ENCODE measurements at regions not wholly inside any gene's neighbourhood (a gene's known extent, or its start where the extent isn't known, plus 50 kb on each side); places are given as distances from the start of the nearest gene placed in this dataset.
A peak's percentile ranks its signal among the peaks of the same experiment; 100 is the strongest.

GRCh38 chr1:239189998-239190512 lies 196.3 kb upstream of the CHRM3 start:
- no peak for ATAC-seq
- no peak for TF ChIP-seq ZFP3 (CRISPR knock-in tag; IDR thresholded peaks at IDR 0.05)
- TF ChIP-seq ZC3H10 (CRISPR knock-in tag; IDR thresholded peaks at IDR 0.05), result no peak
- no peak for TF ChIP-seq SNAI2 (CRISPR knock-in tag; IDR thresholded peaks at IDR 0.05)
- TF ChIP-seq CSDC2 (CRISPR knock-in tag; IDR thresholded peaks at IDR 0.05), result no peak
- no peak for TF ChIP-seq TOX (CRISPR knock-in tag; IDR thresholded peaks at IDR 0.05; ENCODE audit: borderline replicate concordance)
- no peak for TF ChIP-seq ESRRG (CRISPR knock-in tag; IDR thresholded peaks at IDR 0.05)
- no peak for TF ChIP-seq OSR1 (CRISPR knock-in tag; IDR thresholded peaks at IDR 0.05)
- TF ChIP-seq GLIS3 (CRISPR knock-in tag; IDR thresholded peaks at IDR 0.05), result no peak
- no peak for TF ChIP-seq ZFP30 (CRISPR knock-in tag; IDR thresholded peaks at IDR 0.05)
- TF ChIP-seq ZNF565 (CRISPR knock-in tag; conservative IDR thresholded peaks at IDR 0.05; ENCODE audit: low read depth), result no peak
- no peak for TF ChIP-seq ISL1 (CRISPR knock-in tag; IDR thresholded peaks at IDR 0.05)
- no peak for TF ChIP-seq ZNF70 (CRISPR knock-in tag; IDR thresholded peaks at IDR 0.05)
- no peak for TF ChIP-seq BACH2 (CRISPR knock-in tag; IDR thresholded peaks at IDR 0.05; ENCODE audit: borderline replicate concordance)
- TF ChIP-seq RARB (CRISPR knock-in tag; IDR thresholded peaks at IDR 0.05), result no peak

DNA sequence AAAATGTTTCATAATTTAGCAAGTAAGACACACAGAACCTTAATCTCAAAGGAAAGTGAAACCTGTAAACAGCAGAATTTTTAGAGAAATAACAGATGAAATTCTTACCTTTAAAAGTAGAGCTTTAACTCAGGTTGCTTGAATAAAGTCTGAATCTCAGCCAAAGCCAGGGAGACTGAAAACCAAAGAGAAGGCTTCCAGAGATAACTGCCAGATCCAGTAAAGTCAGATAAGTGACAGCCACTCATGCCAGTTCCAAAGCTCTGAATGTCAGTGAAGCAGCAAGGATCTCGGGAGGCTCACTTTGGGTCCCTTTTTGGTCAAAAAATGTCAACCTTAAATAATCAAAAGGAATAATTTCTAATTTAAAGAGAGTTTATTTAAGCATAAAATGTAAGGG lies 199.9 kb upstream of the CHRM3 start:
- TF ChIP-seq, protein P1, sequence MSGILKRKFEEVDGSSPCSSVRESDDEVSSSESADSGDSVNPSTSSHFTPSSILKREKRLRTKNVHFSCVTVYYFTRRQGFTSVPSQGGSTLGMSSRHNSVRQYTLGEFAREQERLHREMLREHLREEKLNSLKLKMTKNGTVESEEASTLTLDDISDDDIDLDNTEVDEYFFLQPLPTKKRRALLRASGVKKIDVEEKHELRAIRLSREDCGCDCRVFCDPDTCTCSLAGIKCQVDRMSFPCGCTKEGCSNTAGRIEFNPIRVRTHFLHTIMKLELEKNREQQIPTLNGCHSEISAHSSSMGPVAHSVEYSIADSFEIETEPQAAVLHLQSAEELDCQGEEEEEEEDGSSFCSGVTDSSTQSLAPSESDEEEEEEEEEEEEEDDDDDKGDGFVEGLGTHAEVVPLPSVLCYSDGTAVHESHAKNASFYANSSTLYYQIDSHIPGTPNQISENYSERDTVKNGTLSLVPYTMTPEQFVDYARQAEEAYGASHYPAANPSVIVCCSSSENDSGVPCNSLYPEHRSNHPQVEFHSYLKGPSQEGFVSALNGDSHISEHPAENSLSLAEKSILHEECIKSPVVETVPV (CRISPR knock-in tag; IDR thresholded peaks at IDR 0.05), result no peak
- TF ChIP-seq ISL1 (CRISPR knock-in tag; IDR thresholded peaks at IDR 0.05) (no peak), PATZ1 (CRISPR knock-in tag; IDR thresholded peaks at IDR 0.05; ENCODE audit: borderline replicate concordance) (no peak), CREB5 (CRISPR knock-in tag; IDR thresholded peaks at IDR 0.05; ENCODE audit: low read depth) (no peak), ZFP3 (CRISPR knock-in tag; IDR thresholded peaks at IDR 0.05) (no peak), BACH2 (CRISPR knock-in tag; IDR thresholded peaks at IDR 0.05; ENCODE audit: borderline replicate concordance) (no peak), GLIS3 (CRISPR knock-in tag; IDR thresholded peaks at IDR 0.05) (no peak), ZNF565 (CRISPR knock-in tag; conservative IDR thresholded peaks at IDR 0.05; ENCODE audit: low read depth) (no peak), SNAI2 (CRISPR knock-in tag; IDR thresholded peaks at IDR 0.05) (no peak)
- TF ChIP-seq, protein P2, sequence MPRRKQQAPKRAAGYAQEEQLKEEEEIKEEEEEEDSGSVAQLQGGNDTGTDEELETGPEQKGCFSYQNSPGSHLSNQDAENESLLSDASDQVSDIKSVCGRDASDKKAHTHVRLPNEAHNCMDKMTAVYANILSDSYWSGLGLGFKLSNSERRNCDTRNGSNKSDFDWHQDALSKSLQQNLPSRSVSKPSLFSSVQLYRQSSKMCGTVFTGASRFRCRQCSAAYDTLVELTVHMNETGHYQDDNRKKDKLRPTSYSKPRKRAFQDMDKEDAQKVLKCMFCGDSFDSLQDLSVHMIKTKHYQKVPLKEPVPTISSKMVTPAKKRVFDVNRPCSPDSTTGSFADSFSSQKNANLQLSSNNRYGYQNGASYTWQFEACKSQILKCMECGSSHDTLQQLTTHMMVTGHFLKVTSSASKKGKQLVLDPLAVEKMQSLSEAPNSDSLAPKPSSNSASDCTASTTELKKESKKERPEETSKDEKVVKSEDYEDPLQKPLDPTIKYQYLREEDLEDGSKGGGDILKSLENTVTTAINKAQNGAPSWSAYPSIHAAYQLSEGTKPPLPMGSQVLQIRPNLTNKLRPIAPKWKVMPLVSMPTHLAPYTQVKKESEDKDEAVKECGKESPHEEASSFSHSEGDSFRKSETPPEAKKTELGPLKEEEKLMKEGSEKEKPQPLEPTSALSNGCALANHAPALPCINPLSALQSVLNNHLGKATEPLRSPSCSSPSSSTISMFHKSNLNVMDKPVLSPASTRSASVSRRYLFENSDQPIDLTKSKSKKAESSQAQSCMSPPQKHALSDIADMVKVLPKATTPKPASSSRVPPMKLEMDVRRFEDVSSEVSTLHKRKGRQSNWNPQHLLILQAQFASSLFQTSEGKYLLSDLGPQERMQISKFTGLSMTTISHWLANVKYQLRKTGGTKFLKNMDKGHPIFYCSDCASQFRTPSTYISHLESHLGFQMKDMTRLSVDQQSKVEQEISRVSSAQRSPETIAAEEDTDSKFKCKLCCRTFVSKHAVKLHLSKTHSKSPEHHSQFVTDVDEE (CRISPR knock-in tag; IDR thresholded peaks at IDR 0.05), result no peak
- ATAC-seq, result no peak

DNA sequence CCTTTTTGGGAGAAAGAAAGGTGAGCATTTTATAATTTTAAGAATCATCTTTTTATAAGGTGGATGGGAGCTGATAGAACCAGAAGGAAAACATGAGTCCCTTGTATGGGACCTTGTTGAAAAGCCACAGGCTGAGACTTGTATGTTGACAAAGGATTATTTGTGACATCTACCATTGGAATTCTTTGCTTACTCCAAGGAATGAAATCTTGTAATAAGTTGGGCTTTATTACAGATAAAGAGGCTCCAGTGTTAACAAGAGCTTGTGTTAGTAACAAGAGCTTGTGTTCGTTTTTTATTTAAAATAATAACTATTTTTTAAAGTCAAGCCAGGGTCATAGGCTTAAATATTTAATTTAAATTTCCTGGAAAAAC lies 201.1 kb upstream of the CHRM3 start:
- 0 out of 3 replicates have a peak, but pooled peaks have one; percentile 13 for ATAC-seq
- TF ChIP-seq ZC3H10 (CRISPR knock-in tag; IDR thresholded peaks at IDR 0.05), result no peak
- no peak for TF ChIP-seq BACH2 (CRISPR knock-in tag; IDR thresholded peaks at IDR 0.05; ENCODE audit: borderline replicate concordance)
- no peak for TF ChIP-seq PATZ1 (CRISPR knock-in tag; IDR thresholded peaks at IDR 0.05; ENCODE audit: borderline replicate concordance)
- TF ChIP-seq, protein P2 (CRISPR knock-in tag; IDR thresholded peaks at IDR 0.05), result no peak
- TF ChIP-seq SNAI2 (CRISPR knock-in tag; IDR thresholded peaks at IDR 0.05), result no peak
- no peak for TF ChIP-seq TCF4 (CRISPR knock-in tag; IDR thresholded peaks at IDR 0.05; ENCODE audit: borderline replicate concordance)
- no peak for TF ChIP-seq GLIS3 (CRISPR knock-in tag; IDR thresholded peaks at IDR 0.05)
- TF ChIP-seq, protein P1 (CRISPR knock-in tag; IDR thresholded peaks at IDR 0.05), result no peak
- TF ChIP-seq ISL1 (CRISPR knock-in tag; IDR thresholded peaks at IDR 0.05), result no peak
- TF ChIP-seq ZNF565 (CRISPR knock-in tag; conservative IDR thresholded peaks at IDR 0.05; ENCODE audit: low read depth), result no peak
- TF ChIP-seq TOX (CRISPR knock-in tag; IDR thresholded peaks at IDR 0.05; ENCODE audit: borderline replicate concordance), result no peak
- no peak for TF ChIP-seq ZFP3 (CRISPR knock-in tag; IDR thresholded peaks at IDR 0.05)
- TF ChIP-seq ZFP30 (CRISPR knock-in tag; IDR thresholded peaks at IDR 0.05), result no peak
- no peak for TF ChIP-seq OSR1 (CRISPR knock-in tag; IDR thresholded peaks at IDR 0.05)
- TF ChIP-seq ZNF70 (CRISPR knock-in tag; IDR thresholded peaks at IDR 0.05), result no peak
- no peak for TF ChIP-seq CREB5 (CRISPR knock-in tag; IDR thresholded peaks at IDR 0.05; ENCODE audit: low read depth)
- TF ChIP-seq RARB (CRISPR knock-in tag; IDR thresholded peaks at IDR 0.05), result no peak

Data from SK-N-SH treated with all-trans-retinoic acid at 6 μM for 48 hours (cell line).